ENCODE measurements at regions not wholly inside any gene's neighbourhood (a gene's known extent, or its start where the extent isn't known, plus 50 kb on each side); places are given as distances from the start of the nearest gene placed in this dataset.

GRCh38 chr12:63090716-63091115, 60.3 kb downstream of the AVPR1A start:
- TF ChIP-seq TOX (CRISPR knock-in tag; IDR thresholded peaks at IDR 0.05; ENCODE audit: borderline replicate concordance), result no peak

DNA sequence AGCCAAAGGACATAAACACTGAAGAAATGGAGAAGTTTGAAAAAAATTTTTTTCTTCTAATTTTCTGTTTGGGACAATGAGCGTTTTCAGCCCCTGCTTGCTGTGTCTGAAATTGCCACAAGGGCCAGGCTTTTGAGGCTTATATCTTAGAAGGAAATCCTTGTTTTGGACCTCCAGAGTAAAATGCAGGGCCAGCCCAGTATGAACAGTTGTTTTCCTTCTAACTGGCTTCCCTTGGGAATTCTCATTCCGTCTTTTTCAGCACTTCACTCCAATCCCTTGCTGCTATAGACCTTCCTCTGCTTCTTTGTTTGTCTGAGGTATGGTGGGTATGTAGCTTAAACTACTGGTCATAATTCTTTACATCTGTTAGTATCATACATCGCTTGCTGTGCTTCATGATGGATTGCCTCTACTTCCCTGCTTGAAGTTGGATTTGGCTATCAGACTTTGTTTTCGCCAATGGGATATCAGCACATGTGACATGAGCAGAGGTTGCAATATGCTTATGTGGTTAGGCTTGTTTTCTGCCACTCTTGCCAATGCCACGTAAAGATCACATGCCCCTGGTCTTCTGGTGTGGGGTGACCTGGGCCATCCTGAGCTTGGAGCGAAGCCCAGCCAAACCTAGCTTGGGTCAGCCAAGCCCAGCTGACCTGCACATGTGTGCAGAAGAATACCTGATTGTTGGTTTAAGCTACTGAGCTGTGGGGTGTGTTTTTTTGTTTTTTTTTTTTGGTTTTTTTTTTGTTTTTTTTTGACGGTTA, 64.7 kb downstream of the AVPR1A start:
- no peak for TF ChIP-seq TOX (CRISPR knock-in tag; IDR thresholded peaks at IDR 0.05; ENCODE audit: borderline replicate concordance)
- TF ChIP-seq ZNF565 (CRISPR knock-in tag; conservative IDR thresholded peaks at IDR 0.05; ENCODE audit: low read depth), result no peak
- no peak for ATAC-seq

More at GRCh38 chr12:63090716-63091115, 60.3 kb downstream of the AVPR1A start:
- ATAC-seq, result no peak

GRCh38 chr12:63085120-63085519, 65.9 kb downstream of the AVPR1A start:
- no peak for ATAC-seq
- TF ChIP-seq, protein P1, sequence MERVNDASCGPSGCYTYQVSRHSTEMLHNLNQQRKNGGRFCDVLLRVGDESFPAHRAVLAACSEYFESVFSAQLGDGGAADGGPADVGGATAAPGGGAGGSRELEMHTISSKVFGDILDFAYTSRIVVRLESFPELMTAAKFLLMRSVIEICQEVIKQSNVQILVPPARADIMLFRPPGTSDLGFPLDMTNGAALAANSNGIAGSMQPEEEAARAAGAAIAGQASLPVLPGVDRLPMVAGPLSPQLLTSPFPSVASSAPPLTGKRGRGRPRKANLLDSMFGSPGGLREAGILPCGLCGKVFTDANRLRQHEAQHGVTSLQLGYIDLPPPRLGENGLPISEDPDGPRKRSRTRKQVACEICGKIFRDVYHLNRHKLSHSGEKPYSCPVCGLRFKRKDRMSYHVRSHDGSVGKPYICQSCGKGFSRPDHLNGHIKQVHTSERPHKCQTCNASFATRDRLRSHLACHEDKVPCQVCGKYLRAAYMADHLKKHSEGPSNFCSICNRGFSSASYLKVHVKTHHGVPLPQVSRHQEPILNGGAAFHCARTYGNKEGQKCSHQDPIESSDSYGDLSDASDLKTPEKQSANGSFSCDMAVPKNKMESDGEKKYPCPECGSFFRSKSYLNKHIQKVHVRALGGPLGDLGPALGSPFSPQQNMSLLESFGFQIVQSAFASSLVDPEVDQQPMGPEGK (CRISPR knock-in tag; IDR thresholded peaks at IDR 0.05; ENCODE audit: borderline replicate concordance), result no peak
- no peak for TF ChIP-seq GLIS3 (CRISPR knock-in tag; IDR thresholded peaks at IDR 0.05)

DNA sequence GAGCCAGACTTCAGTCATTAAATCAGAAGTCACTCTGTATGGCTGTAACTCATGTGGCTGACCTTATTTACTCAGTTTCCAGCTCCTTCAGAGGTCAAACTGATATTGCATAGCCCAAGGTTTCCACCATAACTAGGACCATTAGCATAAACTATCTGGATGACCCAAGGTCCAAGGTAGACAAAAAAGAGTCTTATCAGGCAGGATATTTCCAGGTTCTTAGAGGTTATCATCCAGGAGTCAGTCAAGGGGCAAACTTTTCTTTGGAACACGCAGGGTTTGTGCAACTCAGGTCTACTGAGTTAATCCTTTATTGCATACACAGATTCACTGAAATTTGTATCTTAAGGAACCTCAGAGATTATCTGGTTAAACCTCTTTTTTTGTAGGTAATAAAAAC, 66.5 kb downstream of the AVPR1A start:
- TF ChIP-seq GLIS3 (CRISPR knock-in tag; IDR thresholded peaks at IDR 0.05) (no peak), ZFP3 (CRISPR knock-in tag; IDR thresholded peaks at IDR 0.05) (no peak), ZNF565 (CRISPR knock-in tag; conservative IDR thresholded peaks at IDR 0.05; ENCODE audit: low read depth) (no peak), TOX (CRISPR knock-in tag; IDR thresholded peaks at IDR 0.05; ENCODE audit: borderline replicate concordance) (no peak), SNAI2 (CRISPR knock-in tag; IDR thresholded peaks at IDR 0.05) (no peak), ESRRG (CRISPR knock-in tag; IDR thresholded peaks at IDR 0.05) (no peak), TCF4 (CRISPR knock-in tag; IDR thresholded peaks at IDR 0.05; ENCODE audit: borderline replicate concordance) (no peak), ARNTL (CRISPR knock-in tag; IDR thresholded peaks at IDR 0.05; ENCODE audit: borderline replicate concordance, low read depth) (no peak), CSDC2 (CRISPR knock-in tag; IDR thresholded peaks at IDR 0.05) (no peak), PPARA (CRISPR knock-in tag; IDR thresholded peaks at IDR 0.05; ENCODE audit: borderline replicate concordance) (no peak), OSR1 (CRISPR knock-in tag; IDR thresholded peaks at IDR 0.05) (no peak), ZNF70 (CRISPR knock-in tag; IDR thresholded peaks at IDR 0.05) (no peak), ZC3H10 (CRISPR knock-in tag; IDR thresholded peaks at IDR 0.05) (no peak)
- TF ChIP-seq, protein P2, sequence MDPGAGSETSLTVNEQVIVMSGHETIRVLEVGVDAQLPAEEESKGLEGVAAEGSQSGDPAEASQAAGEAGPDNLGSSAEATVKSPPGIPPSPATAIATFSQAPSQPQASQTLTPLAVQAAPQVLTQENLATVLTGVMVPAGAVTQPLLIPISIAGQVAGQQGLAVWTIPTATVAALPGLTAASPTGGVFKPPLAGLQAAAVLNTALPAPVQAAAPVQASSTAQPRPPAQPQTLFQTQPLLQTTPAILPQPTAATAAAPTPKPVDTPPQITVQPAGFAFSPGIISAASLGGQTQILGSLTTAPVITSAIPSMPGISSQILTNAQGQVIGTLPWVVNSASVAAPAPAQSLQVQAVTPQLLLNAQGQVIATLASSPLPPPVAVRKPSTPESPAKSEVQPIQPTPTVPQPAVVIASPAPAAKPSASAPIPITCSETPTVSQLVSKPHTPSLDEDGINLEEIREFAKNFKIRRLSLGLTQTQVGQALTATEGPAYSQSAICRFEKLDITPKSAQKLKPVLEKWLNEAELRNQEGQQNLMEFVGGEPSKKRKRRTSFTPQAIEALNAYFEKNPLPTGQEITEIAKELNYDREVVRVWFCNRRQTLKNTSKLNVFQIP (CRISPR knock-in tag; IDR thresholded peaks at IDR 0.05; ENCODE audit: borderline replicate concordance, low read depth), result no peak
- TF ChIP-seq, protein P3, sequence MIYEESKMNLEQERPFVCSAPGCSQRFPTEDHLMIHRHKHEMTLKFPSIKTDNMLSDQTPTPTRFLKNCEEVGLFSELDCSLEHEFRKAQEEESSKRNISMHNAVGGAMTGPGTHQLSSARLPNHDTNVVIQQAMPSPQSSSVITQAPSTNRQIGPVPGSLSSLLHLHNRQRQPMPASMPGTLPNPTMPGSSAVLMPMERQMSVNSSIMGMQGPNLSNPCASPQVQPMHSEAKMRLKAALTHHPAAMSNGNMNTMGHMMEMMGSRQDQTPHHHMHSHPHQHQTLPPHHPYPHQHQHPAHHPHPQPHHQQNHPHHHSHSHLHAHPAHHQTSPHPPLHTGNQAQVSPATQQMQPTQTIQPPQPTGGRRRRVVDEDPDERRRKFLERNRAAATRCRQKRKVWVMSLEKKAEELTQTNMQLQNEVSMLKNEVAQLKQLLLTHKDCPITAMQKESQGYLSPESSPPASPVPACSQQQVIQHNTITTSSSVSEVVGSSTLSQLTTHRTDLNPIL (CRISPR knock-in tag; IDR thresholded peaks at IDR 0.05; ENCODE audit: low read depth), result no peak
- TF ChIP-seq, protein P4, sequence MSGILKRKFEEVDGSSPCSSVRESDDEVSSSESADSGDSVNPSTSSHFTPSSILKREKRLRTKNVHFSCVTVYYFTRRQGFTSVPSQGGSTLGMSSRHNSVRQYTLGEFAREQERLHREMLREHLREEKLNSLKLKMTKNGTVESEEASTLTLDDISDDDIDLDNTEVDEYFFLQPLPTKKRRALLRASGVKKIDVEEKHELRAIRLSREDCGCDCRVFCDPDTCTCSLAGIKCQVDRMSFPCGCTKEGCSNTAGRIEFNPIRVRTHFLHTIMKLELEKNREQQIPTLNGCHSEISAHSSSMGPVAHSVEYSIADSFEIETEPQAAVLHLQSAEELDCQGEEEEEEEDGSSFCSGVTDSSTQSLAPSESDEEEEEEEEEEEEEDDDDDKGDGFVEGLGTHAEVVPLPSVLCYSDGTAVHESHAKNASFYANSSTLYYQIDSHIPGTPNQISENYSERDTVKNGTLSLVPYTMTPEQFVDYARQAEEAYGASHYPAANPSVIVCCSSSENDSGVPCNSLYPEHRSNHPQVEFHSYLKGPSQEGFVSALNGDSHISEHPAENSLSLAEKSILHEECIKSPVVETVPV (CRISPR knock-in tag; IDR thresholded peaks at IDR 0.05), result no peak

GRCh38 chr12:63083046-63083445, 68.0 kb downstream of the AVPR1A start:
- ATAC-seq, result no peak
- TF ChIP-seq, protein P5, sequence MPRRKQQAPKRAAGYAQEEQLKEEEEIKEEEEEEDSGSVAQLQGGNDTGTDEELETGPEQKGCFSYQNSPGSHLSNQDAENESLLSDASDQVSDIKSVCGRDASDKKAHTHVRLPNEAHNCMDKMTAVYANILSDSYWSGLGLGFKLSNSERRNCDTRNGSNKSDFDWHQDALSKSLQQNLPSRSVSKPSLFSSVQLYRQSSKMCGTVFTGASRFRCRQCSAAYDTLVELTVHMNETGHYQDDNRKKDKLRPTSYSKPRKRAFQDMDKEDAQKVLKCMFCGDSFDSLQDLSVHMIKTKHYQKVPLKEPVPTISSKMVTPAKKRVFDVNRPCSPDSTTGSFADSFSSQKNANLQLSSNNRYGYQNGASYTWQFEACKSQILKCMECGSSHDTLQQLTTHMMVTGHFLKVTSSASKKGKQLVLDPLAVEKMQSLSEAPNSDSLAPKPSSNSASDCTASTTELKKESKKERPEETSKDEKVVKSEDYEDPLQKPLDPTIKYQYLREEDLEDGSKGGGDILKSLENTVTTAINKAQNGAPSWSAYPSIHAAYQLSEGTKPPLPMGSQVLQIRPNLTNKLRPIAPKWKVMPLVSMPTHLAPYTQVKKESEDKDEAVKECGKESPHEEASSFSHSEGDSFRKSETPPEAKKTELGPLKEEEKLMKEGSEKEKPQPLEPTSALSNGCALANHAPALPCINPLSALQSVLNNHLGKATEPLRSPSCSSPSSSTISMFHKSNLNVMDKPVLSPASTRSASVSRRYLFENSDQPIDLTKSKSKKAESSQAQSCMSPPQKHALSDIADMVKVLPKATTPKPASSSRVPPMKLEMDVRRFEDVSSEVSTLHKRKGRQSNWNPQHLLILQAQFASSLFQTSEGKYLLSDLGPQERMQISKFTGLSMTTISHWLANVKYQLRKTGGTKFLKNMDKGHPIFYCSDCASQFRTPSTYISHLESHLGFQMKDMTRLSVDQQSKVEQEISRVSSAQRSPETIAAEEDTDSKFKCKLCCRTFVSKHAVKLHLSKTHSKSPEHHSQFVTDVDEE (CRISPR knock-in tag; IDR thresholded peaks at IDR 0.05), result no peak
- TF ChIP-seq ZNF70 (CRISPR knock-in tag; IDR thresholded peaks at IDR 0.05), result no peak
- TF ChIP-seq, protein P3 (CRISPR knock-in tag; IDR thresholded peaks at IDR 0.05; ENCODE audit: low read depth), result no peak
- TF ChIP-seq ZNF565 (CRISPR knock-in tag; conservative IDR thresholded peaks at IDR 0.05; ENCODE audit: low read depth), result no peak
- TF ChIP-seq ZC3H10 (CRISPR knock-in tag; IDR thresholded peaks at IDR 0.05), result no peak
- TF ChIP-seq, protein P4 (CRISPR knock-in tag; IDR thresholded peaks at IDR 0.05), result no peak
- TF ChIP-seq ESRRG (CRISPR knock-in tag; IDR thresholded peaks at IDR 0.05), result no peak
- TF ChIP-seq RARB (CRISPR knock-in tag; IDR thresholded peaks at IDR 0.05), result no peak
- TF ChIP-seq ZFP30 (CRISPR knock-in tag; IDR thresholded peaks at IDR 0.05), result no peak
- no peak for TF ChIP-seq SNAI2 (CRISPR knock-in tag; IDR thresholded peaks at IDR 0.05)
- TF ChIP-seq ISL1 (CRISPR knock-in tag; IDR thresholded peaks at IDR 0.05), result no peak

More for the DNA sequence above, 66.5 kb downstream of the AVPR1A start:
- ATAC-seq, result no peak

Measured in SK-N-SH treated with all-trans-retinoic acid at 6 μM for 48 hours (cell line).